ENCODE measurements at regions not wholly inside any gene's neighbourhood (a gene's known extent, or its start where the extent isn't known, plus 50 kb on each side); places are given as distances from the start of the nearest gene placed in this dataset.

DNA sequence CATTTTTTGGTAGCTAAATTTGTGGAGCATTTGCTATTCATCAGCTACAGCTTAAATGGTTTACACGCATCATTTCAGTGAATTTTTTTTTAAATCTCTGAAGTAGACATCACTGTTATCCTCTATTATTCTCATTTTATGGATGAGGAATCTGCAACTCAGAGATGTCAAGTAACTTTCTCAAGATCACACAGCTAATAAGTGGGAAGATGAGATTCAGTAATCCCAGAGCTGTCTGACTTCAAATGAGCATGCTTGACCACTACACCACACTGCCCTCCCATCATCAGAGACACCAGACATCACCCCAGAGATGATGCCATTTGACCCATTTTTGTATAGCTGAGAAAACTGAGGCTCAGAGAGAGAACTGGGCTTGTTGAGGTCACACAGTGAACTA, 116.4 kb downstream of the RRAGC start:
- TF ChIP-seq, protein P1, sequence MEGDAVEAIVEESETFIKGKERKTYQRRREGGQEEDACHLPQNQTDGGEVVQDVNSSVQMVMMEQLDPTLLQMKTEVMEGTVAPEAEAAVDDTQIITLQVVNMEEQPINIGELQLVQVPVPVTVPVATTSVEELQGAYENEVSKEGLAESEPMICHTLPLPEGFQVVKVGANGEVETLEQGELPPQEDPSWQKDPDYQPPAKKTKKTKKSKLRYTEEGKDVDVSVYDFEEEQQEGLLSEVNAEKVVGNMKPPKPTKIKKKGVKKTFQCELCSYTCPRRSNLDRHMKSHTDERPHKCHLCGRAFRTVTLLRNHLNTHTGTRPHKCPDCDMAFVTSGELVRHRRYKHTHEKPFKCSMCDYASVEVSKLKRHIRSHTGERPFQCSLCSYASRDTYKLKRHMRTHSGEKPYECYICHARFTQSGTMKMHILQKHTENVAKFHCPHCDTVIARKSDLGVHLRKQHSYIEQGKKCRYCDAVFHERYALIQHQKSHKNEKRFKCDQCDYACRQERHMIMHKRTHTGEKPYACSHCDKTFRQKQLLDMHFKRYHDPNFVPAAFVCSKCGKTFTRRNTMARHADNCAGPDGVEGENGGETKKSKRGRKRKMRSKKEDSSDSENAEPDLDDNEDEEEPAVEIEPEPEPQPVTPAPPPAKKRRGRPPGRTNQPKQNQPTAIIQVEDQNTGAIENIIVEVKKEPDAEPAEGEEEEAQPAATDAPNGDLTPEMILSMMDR (conservative IDR thresholded peaks at IDR 0.05 in 1 of 2, IDR thresholded peaks at IDR 0.05 in 1 of 2; ENCODE audit: low read depth in 1 of 2, low read length in 2 of 2) = no peak
- TF ChIP-seq EZH2 (IDR thresholded peaks at IDR 0.05; ENCODE audit: low read length, missing control alignments) = no peak

Data from fibroblast of lung (primary cell).